Lower leg skin (tissue), 3 donors: ENCODE measurements at regions not wholly inside any gene's neighbourhood (a gene's known extent, or its start where the extent isn't known, plus 50 kb on each side); places are given as distances from the start of the nearest gene placed in this dataset.

Source experiments
- POLR2A ChIP-seq, 2 donors: fragments of 450-650 bp; IDR thresholded peaks; one replicate each; pipeline ENCODE4 v1.6.1; 2016 to 2017; ENCODE audit warnings: antibody characterized with exemption in 2 of 2, mild to moderate bottlenecking in 1 of 2, moderate library complexity in 1 of 2
- TF ChIP-seq, protein P1 (sequence below), 3 donors: fragments of 450-650 bp; IDR thresholded peaks; one replicate each; pipeline ENCODE4 v1.5.1; 2016; ENCODE audit warnings: antibody characterized with exemption in 3 of 3, mild to moderate bottlenecking in 3 of 3, moderate library complexity in 2 of 3

GRCh38 chr12:125873016-125873415 is 807.8 kb downstream of the AACS start:
- TF ChIP-seq, protein P1, sequence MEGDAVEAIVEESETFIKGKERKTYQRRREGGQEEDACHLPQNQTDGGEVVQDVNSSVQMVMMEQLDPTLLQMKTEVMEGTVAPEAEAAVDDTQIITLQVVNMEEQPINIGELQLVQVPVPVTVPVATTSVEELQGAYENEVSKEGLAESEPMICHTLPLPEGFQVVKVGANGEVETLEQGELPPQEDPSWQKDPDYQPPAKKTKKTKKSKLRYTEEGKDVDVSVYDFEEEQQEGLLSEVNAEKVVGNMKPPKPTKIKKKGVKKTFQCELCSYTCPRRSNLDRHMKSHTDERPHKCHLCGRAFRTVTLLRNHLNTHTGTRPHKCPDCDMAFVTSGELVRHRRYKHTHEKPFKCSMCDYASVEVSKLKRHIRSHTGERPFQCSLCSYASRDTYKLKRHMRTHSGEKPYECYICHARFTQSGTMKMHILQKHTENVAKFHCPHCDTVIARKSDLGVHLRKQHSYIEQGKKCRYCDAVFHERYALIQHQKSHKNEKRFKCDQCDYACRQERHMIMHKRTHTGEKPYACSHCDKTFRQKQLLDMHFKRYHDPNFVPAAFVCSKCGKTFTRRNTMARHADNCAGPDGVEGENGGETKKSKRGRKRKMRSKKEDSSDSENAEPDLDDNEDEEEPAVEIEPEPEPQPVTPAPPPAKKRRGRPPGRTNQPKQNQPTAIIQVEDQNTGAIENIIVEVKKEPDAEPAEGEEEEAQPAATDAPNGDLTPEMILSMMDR (IDR thresholded peaks at IDR 0.05): no peak
- no peak for TF ChIP-seq POLR2A (IDR thresholded peaks at IDR 0.05)
